WERI-Rb-1 (cell line): ENCODE measurements at regions not wholly inside any gene's neighbourhood (a gene's known extent, or its start where the extent isn't known, plus 50 kb on each side); places are given as distances from the start of the nearest gene placed in this dataset.

Experiments
- DNase-seq: peaks from one replicate; pipeline ENCODE4 v3.0.0-alpha.2; 2020
- H3K27ac ChIP-seq: fragments of 250-450 bp; sonication (Bioruptor Pico); 2 replicates; pipeline ENCODE4 v1.5.1; 2020; ENCODE audit warnings: mild to moderate bottlenecking, moderate library complexity
- H3K27me3 ChIP-seq: fragments of 250-450 bp; sonication (Bioruptor Pico); 2 replicates; pipeline ENCODE4 v1.5.1; 2021; ENCODE audit warnings: mild to moderate bottlenecking, low read depth, moderate library complexity; ENCODE audit not compliant: insufficient read depth, severe bottlenecking
- H3K36me3 ChIP-seq: fragments of 250-450 bp; sonication (Bioruptor Pico); 2 replicates; pipeline ENCODE4 v1.5.1; 2020; ENCODE audit warnings: mild to moderate bottlenecking, moderate library complexity
- H3K4me3 ChIP-seq: 2 replicates; pipeline ENCODE4 v1.5.1; 2011; ENCODE audit warnings: low read depth, mild to moderate bottlenecking, control low read depth, low read length
- H3K9me3 ChIP-seq: fragments of 250-450 bp; sonication (Bioruptor Pico); 2 replicates; pipeline ENCODE4 v1.5.1; 2021; ENCODE audit warnings: mild to moderate bottlenecking, moderate library complexity; ENCODE audit not compliant: severe bottlenecking
- CTCF ChIP-seq: IDR thresholded peaks from 2 replicates; pipeline ENCODE4 v1.5.1; 2011; ENCODE audit warnings: low read depth, mild to moderate bottlenecking, control low read depth, inconsistent platforms, low read length

- Histone ChIP-seq H3K9me3 (no peaks in the 10 kb centered on the region), H3K27ac (no peak overlapping the region), H3K27me3 (no peaks in the 10 kb centered on the region), H3K36me3 (no peaks in the 10 kb centered on the region), H3K4me3 (no peak overlapping the region)
- DNase-seq: no peak
- TF ChIP-seq CTCF: no peak
Observed at GRCh38 chr9:23413541-23413940, 412.5 kb downstream of the ELAVL2 start.

- H3K36me3 ChIP-seq: no peaks in the 10 kb centered on the region
- H3K4me3 ChIP-seq: no peak overlapping the region
- no peak overlapping the region for H3K27ac ChIP-seq
- H3K9me3 ChIP-seq: no peaks in the 10 kb centered on the region
- no peaks in the 10 kb centered on the region for H3K27me3 ChIP-seq
- DNase-seq: no peak
- no peak for TF ChIP-seq CTCF
Observed at GRCh38 chr9:23423999-23424398, 402.0 kb downstream of the ELAVL2 start.

GRCh38 chr9:23426144-23426543 is 399.9 kb downstream of the ELAVL2 start:
- Histone ChIP-seq H3K36me3 (no peaks in the 10 kb centered on the region), H3K4me3 (no peak overlapping the region), H3K27ac (no peak overlapping the region), H3K27me3 (no peaks in the 10 kb centered on the region), H3K9me3 (no peaks in the 10 kb centered on the region)
- DNase-seq: no peak
- TF ChIP-seq CTCF: no peak

GRCh38 chr9:23431459-23431858 is 394.6 kb downstream of the ELAVL2 start:
- no peak for TF ChIP-seq CTCF

GRCh38 chr9:23434654-23435053 is 391.4 kb downstream of the ELAVL2 start:
- Histone ChIP-seq H3K9me3 (no peaks in the 10 kb centered on the region), H3K36me3 (no peaks in the 10 kb centered on the region), H3K27ac (no peak overlapping the region), H3K4me3 (no peak overlapping the region), H3K27me3 (no peaks in the 10 kb centered on the region)
- DNase-seq: no peak
- no peak for TF ChIP-seq CTCF

More at GRCh38 chr9:23431459-23431858, 394.6 kb downstream of the ELAVL2 start:
- H3K4me3 ChIP-seq: no peak overlapping the region
- no peaks in the 10 kb centered on the region for H3K9me3 ChIP-seq
- no peaks in the 10 kb centered on the region for H3K36me3 ChIP-seq
- DNase-seq: no peak
- no peak overlapping the region for H3K27ac ChIP-seq
- H3K27me3 ChIP-seq: no peaks in the 10 kb centered on the region

GRCh38 chr9:23438299-23438907 is 387.6 kb downstream of the ELAVL2 start:
- no peak for TF ChIP-seq CTCF
- DNase-seq: no peak
- no peaks in the 10 kb centered on the region for H3K9me3 ChIP-seq
- no peak overlapping the region for H3K27ac ChIP-seq
- no peaks in the 10 kb centered on the region for H3K36me3 ChIP-seq
- H3K4me3 ChIP-seq: no peak overlapping the region
- H3K27me3 ChIP-seq: no peaks in the 10 kb centered on the region
